GM12891 (cell line): ENCODE measurements at regions not wholly inside any gene's neighbourhood (a gene's known extent, or its start where the extent isn't known, plus 50 kb on each side); places are given as distances from the start of the nearest gene placed in this dataset.

Experiments used
- POLR2A ChIP-seq: IDR thresholded peaks from 2 replicates; pipeline ENCODE4 v1.6.1; 2011; ENCODE audit warnings: low read depth, low read length, control low read depth
- POLR2AphosphoS5 ChIP-seq: IDR thresholded peaks from 2 replicates; pipeline ENCODE4 v1.6.1; 2011; ENCODE audit warnings: low read depth, low read length, control low read depth
- SPI1 ChIP-seq: IDR thresholded peaks from 2 replicates; pipeline ENCODE4 v1.6.1; 2011; ENCODE audit warnings: low read depth, low read length, control low read depth
- TAF1 ChIP-seq: IDR thresholded peaks from 2 replicates; pipeline ENCODE4 v1.6.1; 2011; ENCODE audit warnings: low read depth, low read length, control low read depth

GRCh38 chr7:16343612-16344011 lies 77.7 kb downstream of the CRPPA start:
- TF ChIP-seq POLR2A (no peak), TAF1 (no peak), POLR2AphosphoS5 (no peak), SPI1 (no peak)
